Muscle layer of duodenum (tissue), 2 donors: ENCODE measurements at regions not wholly inside any gene's neighbourhood (a gene's known extent, or its start where the extent isn't known, plus 50 kb on each side); places are given as distances from the start of the nearest gene placed in this dataset.

Source experiments
- H3K27ac ChIP-seq: one replicate; pipeline ENCODE4 v1.7.0; 2013; ENCODE audit warnings: mild to moderate bottlenecking, low read length
- H3K27me3 ChIP-seq: one replicate; pipeline ENCODE4 v1.7.0; 2013; ENCODE audit warnings: low read depth, mild to moderate bottlenecking, control low read depth, low read length
- H3K36me3 ChIP-seq, 2 donors: one replicate each; pipeline ENCODE4 v1.7.0; 2013; ENCODE audit warnings: low read length in 2 of 2, control low read depth in 1 of 2, mild to moderate bottlenecking in 1 of 2; ENCODE audit not compliant: insufficient read depth in 2 of 2, control insufficient read depth in 1 of 2
- H3K4me1 ChIP-seq, 2 donors: one replicate each; pipeline ENCODE4 v1.7.0; 2013; ENCODE audit warnings: low read length in 2 of 2, mild to moderate bottlenecking in 2 of 2, control low read depth in 1 of 2, moderate library complexity in 1 of 2; ENCODE audit not compliant: insufficient read depth in 2 of 2, control insufficient read depth in 1 of 2
- H3K4me3 ChIP-seq, 2 donors: one replicate each; pipeline ENCODE4 v1.7.0; 2013; ENCODE audit warnings: low read length in 2 of 2, low read depth in 1 of 2, mild to moderate bottlenecking in 1 of 2
- H3K9me3 ChIP-seq, 2 donors: one replicate each; pipeline ENCODE4 v1.7.0; 2013; ENCODE audit warnings: low read length in 2 of 2, control low read depth in 1 of 2, mild to moderate bottlenecking in 1 of 2; ENCODE audit not compliant: control insufficient read depth in 1 of 2
- donor health status: healthy.

DNA sequence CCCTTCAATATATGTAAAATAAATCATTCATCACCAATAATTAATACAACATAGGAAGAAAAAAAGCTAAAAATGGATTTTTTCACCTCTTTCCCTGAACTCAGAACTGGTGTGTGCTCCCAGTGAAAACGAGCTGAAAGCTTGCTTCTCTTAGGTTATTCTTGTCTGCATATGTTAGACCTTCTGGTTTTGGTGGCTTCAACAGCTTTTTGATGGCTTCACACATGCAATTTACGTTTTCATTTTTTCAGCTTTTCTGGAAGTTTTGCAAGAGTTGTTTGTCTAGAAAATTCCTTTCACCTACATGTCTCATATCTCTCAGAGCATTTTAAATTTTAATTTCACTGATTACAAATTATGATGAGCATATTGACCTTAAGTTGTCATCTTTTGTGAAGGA, 86.9 kb upstream of the PTCHD4 start:
- H3K9me3 ChIP-seq = peaks cover 0 to 1% of the 10 kb centered on the region in 2 donors
- no peaks in the 10 kb centered on the region for H3K27me3 ChIP-seq
- no peak overlapping the region for H3K27ac ChIP-seq
- no peaks in the 10 kb centered on the region for H3K36me3 ChIP-seq
- H3K4me3 ChIP-seq = no peak overlapping the region
- no peaks in the 10 kb centered on the region for H3K4me1 ChIP-seq

GRCh38 chr6:48194596-48195295, 83.7 kb upstream of the PTCHD4 start:
- Histone ChIP-seq H3K27me3 (no peaks in the 10 kb centered on the region), H3K9me3 (no peaks in the 10 kb centered on the region), H3K4me3 (no peak overlapping the region), H3K27ac (no peak overlapping the region), H3K4me1 (no peaks in the 10 kb centered on the region), H3K36me3 (no peaks in the 10 kb centered on the region)

DNA sequence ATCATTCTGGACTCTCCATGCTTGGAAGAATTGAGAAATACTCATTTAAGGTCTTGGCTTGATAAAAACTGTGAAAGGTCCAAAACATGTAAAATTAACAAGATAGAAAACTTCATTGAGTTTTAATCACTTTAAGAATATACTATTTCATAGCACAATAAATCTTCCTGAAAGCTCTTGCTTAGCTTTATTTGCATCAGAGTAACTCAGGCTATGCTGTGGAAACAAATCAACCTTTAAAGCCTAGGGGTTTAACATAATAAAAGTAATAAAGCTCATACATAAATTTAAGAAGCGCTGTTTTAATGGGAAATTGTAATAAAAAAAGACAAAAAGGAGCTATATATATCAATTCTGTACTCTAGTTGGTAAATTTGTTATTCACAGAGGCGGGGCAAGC, 77.2 kb upstream of the PTCHD4 start:
- H3K36me3 ChIP-seq = no peaks in the 10 kb centered on the region
- H3K9me3 ChIP-seq = no peaks in the 10 kb centered on the region
- H3K4me3 ChIP-seq = no peak overlapping the region
- no peak overlapping the region for H3K27ac ChIP-seq
- no peaks in the 10 kb centered on the region for H3K27me3 ChIP-seq
- no peaks in the 10 kb centered on the region for H3K4me1 ChIP-seq

GRCh38 chr6:48186746-48187145, 75.7 kb upstream of the PTCHD4 start:
- H3K4me1 ChIP-seq = no peaks in the 10 kb centered on the region
- H3K36me3 ChIP-seq = no peaks in the 10 kb centered on the region
- no peaks in the 10 kb centered on the region for H3K9me3 ChIP-seq
- H3K27ac ChIP-seq = no peak overlapping the region
- H3K4me3 ChIP-seq = no peak overlapping the region
- H3K27me3 ChIP-seq = no peaks in the 10 kb centered on the region

DNA sequence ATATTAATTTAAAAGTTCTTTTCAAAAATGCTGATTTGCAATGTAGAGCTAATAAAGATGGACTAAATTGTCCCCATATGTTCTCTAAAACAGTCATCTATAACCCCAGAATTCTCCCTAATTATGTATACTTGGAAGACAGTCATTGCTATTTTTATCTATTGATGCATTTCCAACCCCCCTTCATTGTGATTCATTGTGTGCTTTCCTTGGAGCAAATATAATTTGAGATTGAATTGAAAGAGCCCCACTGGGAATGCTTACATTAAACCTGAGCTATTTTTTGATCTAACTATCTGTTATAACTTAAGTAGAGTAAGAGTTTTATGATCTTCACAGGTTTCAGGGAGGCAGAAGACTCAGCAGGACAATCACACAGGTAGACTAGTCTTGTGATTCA, 73.7 kb upstream of the PTCHD4 start:
- Histone ChIP-seq H3K36me3 (no peaks in the 10 kb centered on the region), H3K27me3 (no peaks in the 10 kb centered on the region), H3K4me1 (no peaks in the 10 kb centered on the region), H3K9me3 (no peaks in the 10 kb centered on the region), H3K27ac (no peak overlapping the region), H3K4me3 (no peak overlapping the region)

- H3K4me1 ChIP-seq = no peaks in the 10 kb centered on the region
- H3K36me3 ChIP-seq = no peaks in the 10 kb centered on the region
- H3K4me3 ChIP-seq = no peak overlapping the region
- no peak overlapping the region for H3K27ac ChIP-seq
- no peaks in the 10 kb centered on the region for H3K27me3 ChIP-seq
- no peaks in the 10 kb centered on the region for H3K9me3 ChIP-seq
Observed at GRCh38 chr6:48183811-48184605, 73.0 kb upstream of the PTCHD4 start.

- Histone ChIP-seq H3K27ac (no peak overlapping the region), H3K36me3 (no peaks in the 10 kb centered on the region), H3K4me3 (no peak overlapping the region), H3K27me3 (no peaks in the 10 kb centered on the region), H3K9me3 (no peaks in the 10 kb centered on the region), H3K4me1 (no peaks in the 10 kb centered on the region)
Observed at GRCh38 chr6:48183178-48183577, 72.2 kb upstream of the PTCHD4 start.

GRCh38 chr6:48178700-48179099, 67.7 kb upstream of the PTCHD4 start:
- no peak overlapping the region for H3K27ac ChIP-seq
- H3K27me3 ChIP-seq = no peaks in the 10 kb centered on the region
- H3K4me3 ChIP-seq = no peak overlapping the region
- H3K36me3 ChIP-seq = no peaks in the 10 kb centered on the region
- no peaks in the 10 kb centered on the region for H3K4me1 ChIP-seq
- no peaks in the 10 kb centered on the region for H3K9me3 ChIP-seq

DNA sequence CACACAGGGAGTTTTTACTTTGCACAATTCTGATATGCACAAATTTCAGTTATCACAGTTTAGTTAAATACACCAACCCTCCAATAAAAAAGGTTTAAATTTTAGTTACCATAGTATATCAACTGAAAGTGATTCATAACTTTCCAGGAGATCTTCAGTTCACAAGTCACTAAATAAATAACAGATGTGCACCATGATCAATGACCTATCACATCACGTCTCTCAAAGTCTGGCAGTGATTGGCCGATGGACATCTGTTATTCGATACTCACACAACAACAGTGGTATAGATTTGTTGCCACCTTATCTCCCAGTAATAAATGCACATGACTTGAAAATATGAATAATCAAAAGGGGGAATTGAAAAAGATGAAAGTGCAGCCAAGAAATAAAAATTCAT, 66.8 kb upstream of the PTCHD4 start:
- H3K9me3 ChIP-seq = no peaks in the 10 kb centered on the region
- no peaks in the 10 kb centered on the region for H3K4me1 ChIP-seq
- no peaks in the 10 kb centered on the region for H3K36me3 ChIP-seq
- H3K27me3 ChIP-seq = no peaks in the 10 kb centered on the region
- no peak overlapping the region for H3K4me3 ChIP-seq
- no peak overlapping the region for H3K27ac ChIP-seq

DNA sequence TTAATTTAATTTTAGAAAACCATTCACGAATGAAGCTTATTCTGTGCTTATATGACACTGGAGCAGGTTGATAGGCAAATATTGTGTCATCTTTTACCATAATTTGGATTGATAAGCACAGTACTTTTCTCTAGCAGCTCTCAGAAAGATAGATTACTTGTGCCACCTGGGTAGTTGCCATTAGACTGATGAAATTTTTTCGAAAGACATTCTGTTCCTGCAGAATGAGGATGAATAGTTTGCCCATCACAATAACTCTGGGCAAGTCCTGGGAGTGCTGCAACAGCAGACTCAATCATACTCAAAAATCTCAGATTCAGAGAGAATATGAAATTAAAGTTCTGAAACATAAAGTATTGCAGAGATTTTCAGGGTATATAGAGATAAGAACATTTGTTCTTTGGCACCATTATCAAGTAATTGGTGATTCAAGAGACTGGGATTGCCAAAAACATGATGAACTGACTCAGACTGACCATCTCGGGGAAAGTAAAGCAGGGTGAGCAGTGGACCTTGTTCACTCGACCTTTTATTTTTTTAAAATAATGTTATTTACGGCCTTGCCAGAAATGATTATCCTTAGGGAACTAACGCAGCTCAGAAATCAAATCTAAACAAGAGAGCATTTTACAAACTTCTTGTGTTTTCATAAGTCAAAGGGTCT, 65.8 kb upstream of the PTCHD4 start:
- no peaks in the 10 kb centered on the region for H3K9me3 ChIP-seq
- no peaks in the 10 kb centered on the region for H3K27me3 ChIP-seq
- H3K36me3 ChIP-seq = no peaks in the 10 kb centered on the region
- no peak overlapping the region for H3K27ac ChIP-seq
- H3K4me3 ChIP-seq = no peak overlapping the region
- H3K4me1 ChIP-seq = no peaks in the 10 kb centered on the region

DNA sequence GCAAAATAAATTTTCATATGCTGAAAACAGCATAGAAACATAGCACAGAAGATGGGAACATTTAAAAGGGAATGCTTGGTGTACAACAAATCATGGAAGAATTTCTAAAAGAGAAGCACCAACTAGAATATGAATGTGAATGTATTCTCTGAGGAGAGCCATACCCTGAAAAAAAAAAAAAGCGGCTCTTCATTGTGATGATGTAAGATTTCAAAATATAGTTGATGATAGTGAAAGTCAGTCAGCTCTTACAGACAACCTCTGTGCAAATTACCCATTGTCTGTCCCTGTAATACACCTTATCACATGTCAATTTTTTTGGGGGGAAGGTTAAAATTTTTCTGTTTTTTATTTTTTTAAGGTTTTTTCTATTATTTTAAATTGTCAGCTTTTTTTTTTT, 58.6 kb upstream of the PTCHD4 start:
- no peaks in the 10 kb centered on the region for H3K9me3 ChIP-seq

More for the DNA sequence above, 58.6 kb upstream of the PTCHD4 start:
- no peaks in the 10 kb centered on the region for H3K36me3 ChIP-seq
- H3K4me3 ChIP-seq = no peak overlapping the region
- no peaks in the 10 kb centered on the region for H3K27me3 ChIP-seq
- H3K27ac ChIP-seq = no peak overlapping the region
- H3K4me1 ChIP-seq = no peaks in the 10 kb centered on the region
